Lower leg skin (tissue), 3 donors: ENCODE measurements at regions not wholly inside any gene's neighbourhood (a gene's known extent, or its start where the extent isn't known, plus 50 kb on each side); places are given as distances from the start of the nearest gene placed in this dataset.

Experiments used
- POLR2A ChIP-seq, 2 donors: fragments of 450-650 bp; IDR thresholded peaks; one replicate each; pipeline ENCODE4 v1.6.1; 2016 to 2017; ENCODE audit warnings: antibody characterized with exemption in 2 of 2, mild to moderate bottlenecking in 1 of 2, moderate library complexity in 1 of 2
- TF ChIP-seq, protein P1 (sequence below), 3 donors: fragments of 450-650 bp; IDR thresholded peaks; one replicate each; pipeline ENCODE4 v1.5.1; 2016; ENCODE audit warnings: antibody characterized with exemption in 3 of 3, mild to moderate bottlenecking in 3 of 3, moderate library complexity in 2 of 3

DNA sequence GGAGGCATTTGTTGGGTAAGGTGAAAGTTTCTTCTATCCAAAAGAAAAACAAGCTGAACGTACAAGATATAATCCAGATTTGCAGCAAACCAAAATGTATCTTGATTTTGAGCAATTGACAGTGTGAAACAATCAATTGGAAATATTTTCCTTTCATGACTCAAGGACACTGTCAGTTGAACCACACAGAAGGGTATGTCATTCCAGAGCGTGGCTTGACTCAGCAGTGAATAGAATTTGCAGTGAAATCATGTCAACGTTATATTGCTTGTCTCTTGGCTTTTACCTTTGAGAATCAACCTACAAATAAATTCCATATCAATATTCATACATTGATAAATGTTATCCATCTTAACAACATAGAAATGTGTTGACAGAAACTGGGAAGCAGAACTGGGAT lies 78.2 kb downstream of the TM2D3 start:
- TF ChIP-seq, protein P1, sequence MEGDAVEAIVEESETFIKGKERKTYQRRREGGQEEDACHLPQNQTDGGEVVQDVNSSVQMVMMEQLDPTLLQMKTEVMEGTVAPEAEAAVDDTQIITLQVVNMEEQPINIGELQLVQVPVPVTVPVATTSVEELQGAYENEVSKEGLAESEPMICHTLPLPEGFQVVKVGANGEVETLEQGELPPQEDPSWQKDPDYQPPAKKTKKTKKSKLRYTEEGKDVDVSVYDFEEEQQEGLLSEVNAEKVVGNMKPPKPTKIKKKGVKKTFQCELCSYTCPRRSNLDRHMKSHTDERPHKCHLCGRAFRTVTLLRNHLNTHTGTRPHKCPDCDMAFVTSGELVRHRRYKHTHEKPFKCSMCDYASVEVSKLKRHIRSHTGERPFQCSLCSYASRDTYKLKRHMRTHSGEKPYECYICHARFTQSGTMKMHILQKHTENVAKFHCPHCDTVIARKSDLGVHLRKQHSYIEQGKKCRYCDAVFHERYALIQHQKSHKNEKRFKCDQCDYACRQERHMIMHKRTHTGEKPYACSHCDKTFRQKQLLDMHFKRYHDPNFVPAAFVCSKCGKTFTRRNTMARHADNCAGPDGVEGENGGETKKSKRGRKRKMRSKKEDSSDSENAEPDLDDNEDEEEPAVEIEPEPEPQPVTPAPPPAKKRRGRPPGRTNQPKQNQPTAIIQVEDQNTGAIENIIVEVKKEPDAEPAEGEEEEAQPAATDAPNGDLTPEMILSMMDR (IDR thresholded peaks at IDR 0.05) = no peak
- no peak for TF ChIP-seq POLR2A (IDR thresholded peaks at IDR 0.05)
